ENCODE measurements at regions not wholly inside any gene's neighbourhood (a gene's known extent, or its start where the extent isn't known, plus 50 kb on each side); places are given as distances from the start of the nearest gene placed in this dataset.

DNA sequence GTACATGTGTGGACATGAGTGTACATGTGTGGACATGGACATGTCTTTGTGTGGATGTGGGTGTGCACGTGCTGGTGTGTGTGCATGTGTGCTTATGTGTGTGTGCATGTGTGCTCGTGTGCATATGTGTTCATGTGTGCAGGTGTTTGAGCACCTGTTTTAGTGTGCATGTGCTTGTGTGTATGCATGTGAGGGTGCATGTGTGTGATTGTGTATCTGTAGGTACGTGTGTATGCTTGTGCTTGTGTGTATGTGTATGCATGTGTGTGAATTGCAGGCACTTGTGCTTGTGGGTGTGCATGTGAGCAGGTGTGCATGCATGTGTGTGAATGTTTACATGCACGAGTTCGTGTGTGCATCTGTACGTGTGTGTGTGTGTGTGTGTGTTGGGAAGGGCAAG, 300.6 kb upstream of the EEF2KMT start (continued):
- TF ChIP-seq, protein P1, sequence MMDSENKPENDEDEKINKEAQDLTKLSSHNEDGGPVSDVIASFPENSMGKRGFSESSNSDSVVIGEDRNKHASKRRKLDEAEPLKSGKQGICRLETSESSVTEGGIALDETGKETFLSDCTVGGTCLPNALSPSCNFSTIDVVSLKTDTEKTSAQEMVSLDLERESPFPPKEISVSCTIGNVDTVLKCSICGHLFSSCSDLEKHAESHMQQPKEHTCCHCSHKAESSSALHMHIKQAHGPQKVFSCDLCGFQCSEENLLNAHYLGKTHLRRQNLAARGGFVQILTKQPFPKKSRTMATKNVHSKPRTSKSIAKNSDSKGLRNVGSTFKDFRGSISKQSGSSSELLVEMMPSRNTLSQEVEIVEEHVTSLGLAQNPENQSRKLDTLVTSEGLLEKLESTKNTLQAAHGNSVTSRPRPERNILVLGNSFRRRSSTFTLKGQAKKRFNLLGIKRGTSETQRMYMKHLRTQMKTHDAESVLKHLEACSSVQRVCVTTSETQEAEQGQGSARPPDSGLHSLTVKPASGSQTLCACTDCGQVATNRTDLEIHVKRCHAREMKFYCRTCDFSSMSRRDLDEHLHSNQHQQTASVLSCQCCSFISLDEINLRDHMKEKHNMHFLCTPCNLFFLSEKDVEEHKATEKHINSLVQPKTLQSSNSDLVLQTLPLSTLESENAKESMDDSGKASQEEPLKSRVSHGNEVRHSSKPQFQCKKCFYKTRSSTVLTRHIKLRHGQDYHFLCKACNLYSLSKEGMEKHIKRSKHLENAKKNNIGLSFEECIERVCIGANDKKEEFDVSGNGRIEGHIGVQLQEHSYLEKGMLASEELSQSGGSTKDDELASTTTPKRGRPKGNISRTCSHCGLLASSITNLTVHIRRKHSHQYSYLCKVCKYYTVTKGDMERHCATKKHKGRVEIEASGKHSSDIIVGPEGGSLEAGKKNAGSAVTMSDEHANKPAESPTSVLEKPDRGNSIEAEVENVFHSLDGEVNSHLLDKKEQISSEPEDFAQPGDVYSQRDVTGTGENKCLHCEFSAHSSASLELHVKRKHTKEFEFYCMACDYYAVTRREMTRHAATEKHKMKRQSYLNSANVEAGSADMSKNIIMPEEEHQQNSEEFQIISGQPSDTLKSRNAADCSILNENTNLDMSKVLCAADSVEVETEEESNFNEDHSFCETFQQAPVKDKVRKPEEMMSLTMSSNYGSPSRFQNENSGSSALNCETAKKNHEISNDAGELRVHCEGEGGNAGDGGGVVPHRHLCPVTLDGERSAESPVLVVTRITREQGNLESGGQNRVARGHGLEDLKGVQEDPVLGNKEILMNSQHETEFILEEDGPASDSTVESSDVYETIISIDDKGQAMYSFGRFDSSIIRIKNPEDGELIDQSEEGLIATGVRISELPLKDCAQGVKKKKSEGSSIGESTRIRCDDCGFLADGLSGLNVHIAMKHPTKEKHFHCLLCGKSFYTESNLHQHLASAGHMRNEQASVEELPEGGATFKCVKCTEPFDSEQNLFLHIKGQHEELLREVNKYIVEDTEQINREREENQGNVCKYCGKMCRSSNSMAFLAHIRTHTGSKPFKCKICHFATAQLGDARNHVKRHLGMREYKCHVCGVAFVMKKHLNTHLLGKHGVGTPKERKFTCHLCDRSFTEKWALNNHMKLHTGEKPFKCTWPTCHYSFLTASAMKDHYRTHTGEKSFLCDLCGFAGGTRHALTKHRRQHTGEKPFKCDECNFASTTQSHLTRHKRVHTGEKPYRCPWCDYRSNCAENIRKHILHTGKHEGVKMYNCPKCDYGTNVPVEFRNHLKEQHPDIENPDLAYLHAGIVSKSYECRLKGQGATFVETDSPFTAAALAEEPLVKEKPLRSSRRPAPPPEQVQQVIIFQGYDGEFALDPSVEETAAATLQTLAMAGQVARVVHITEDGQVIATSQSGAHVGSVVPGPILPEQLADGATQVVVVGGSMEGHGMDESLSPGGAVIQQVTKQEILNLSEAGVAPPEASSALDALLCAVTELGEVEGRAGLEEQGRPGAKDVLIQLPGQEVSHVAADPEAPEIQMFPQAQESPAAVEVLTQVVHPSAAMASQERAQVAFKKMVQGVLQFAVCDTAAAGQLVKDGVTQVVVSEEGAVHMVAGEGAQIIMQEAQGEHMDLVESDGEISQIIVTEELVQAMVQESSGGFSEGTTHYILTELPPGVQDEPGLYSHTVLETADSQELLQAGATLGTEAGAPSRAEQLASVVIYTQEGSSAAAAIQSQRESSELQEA (CRISPR knock-in tag; IDR thresholded peaks at IDR 0.05; ENCODE audit: not compliant biosample characterization) = no peak
- TF ChIP-seq ONECUT2 (CRISPR knock-in tag; IDR thresholded peaks at IDR 0.05) (no peak), FOXP1 (IDR thresholded peaks at IDR 0.05) (peak; percentile 42; the same call in 1 of the 2 replicates), FOXP1 (CRISPR knock-in tag; IDR thresholded peaks at IDR 0.05) (no peak), JUNB (CRISPR knock-in tag; IDR thresholded peaks at IDR 0.05; ENCODE audit: borderline replicate concordance) (no peak), ZNF552 (CRISPR knock-in tag; IDR thresholded peaks at IDR 0.05; ENCODE audit: borderline replicate concordance) (no peak), NBN (conservative IDR thresholded peaks at IDR 0.05) (peak; percentile 97; the same call in 1 of the 2 replicates), LCORL (IDR thresholded peaks at IDR 0.05) (0 out of 2 replicates have a peak, but pooled peaks have one; percentile 11), LCORL (CRISPR knock-in tag; IDR thresholded peaks at IDR 0.05) (no peak), KLF15 (CRISPR knock-in tag; IDR thresholded peaks at IDR 0.05; ENCODE audit: borderline replicate concordance) (no peak), HES4 (CRISPR knock-in tag; IDR thresholded peaks at IDR 0.05; ENCODE audit: borderline replicate concordance) (no peak), ZNF44 (CRISPR knock-in tag; IDR thresholded peaks at IDR 0.05) (no peak), ZNF207 (IDR thresholded peaks at IDR 0.05; ENCODE audit: borderline replicate concordance) (0 out of 2 replicates have a peak, but pooled peaks have one; percentile 83), ZNF296 (CRISPR knock-in tag; conservative IDR thresholded peaks at IDR 0.05) (no peak), NKX3-1 (CRISPR knock-in tag; IDR thresholded peaks at IDR 0.05) (no peak), TBX2 (CRISPR knock-in tag; IDR thresholded peaks at IDR 0.05; ENCODE audit: borderline replicate concordance) (no peak), ZNF619 (CRISPR knock-in tag; IDR thresholded peaks at IDR 0.05) (no peak)
- TF ChIP-seq, protein P2, sequence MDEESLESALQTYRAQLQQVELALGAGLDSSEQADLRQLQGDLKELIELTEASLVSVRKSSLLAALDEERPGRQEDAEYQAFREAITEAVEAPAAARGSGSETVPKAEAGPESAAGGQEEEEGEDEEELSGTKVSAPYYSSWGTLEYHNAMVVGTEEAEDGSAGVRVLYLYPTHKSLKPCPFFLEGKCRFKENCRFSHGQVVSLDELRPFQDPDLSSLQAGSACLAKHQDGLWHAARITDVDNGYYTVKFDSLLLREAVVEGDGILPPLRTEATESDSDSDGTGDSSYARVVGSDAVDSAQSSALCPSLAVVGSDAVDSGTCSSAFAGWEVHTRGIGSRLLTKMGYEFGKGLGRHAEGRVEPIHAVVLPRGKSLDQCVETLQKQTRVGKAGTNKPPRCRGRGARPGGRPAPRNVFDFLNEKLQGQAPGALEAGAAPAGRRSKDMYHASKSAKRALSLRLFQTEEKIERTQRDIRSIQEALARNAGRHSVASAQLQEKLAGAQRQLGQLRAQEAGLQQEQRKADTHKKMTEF (CRISPR knock-in tag; IDR thresholded peaks at IDR 0.05) = no peak
- TF ChIP-seq, protein P3, sequence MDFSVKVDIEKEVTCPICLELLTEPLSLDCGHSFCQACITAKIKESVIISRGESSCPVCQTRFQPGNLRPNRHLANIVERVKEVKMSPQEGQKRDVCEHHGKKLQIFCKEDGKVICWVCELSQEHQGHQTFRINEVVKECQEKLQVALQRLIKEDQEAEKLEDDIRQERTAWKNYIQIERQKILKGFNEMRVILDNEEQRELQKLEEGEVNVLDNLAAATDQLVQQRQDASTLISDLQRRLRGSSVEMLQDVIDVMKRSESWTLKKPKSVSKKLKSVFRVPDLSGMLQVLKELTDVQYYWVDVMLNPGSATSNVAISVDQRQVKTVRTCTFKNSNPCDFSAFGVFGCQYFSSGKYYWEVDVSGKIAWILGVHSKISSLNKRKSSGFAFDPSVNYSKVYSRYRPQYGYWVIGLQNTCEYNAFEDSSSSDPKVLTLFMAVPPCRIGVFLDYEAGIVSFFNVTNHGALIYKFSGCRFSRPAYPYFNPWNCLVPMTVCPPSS (IDR thresholded peaks at IDR 0.05) = peak; percentile 79; the same call in 1 of the 2 replicates
- TF ChIP-seq, protein P4, sequence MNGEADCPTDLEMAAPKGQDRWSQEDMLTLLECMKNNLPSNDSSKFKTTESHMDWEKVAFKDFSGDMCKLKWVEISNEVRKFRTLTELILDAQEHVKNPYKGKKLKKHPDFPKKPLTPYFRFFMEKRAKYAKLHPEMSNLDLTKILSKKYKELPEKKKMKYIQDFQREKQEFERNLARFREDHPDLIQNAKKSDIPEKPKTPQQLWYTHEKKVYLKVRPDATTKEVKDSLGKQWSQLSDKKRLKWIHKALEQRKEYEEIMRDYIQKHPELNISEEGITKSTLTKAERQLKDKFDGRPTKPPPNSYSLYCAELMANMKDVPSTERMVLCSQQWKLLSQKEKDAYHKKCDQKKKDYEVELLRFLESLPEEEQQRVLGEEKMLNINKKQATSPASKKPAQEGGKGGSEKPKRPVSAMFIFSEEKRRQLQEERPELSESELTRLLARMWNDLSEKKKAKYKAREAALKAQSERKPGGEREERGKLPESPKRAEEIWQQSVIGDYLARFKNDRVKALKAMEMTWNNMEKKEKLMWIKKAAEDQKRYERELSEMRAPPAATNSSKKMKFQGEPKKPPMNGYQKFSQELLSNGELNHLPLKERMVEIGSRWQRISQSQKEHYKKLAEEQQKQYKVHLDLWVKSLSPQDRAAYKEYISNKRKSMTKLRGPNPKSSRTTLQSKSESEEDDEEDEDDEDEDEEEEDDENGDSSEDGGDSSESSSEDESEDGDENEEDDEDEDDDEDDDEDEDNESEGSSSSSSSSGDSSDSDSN (CRISPR knock-in tag; IDR thresholded peaks at IDR 0.05) = no peak

Data from HepG2 (cell line).